ENCODE measurements at regions not wholly inside any gene's neighbourhood (a gene's known extent, or its start where the extent isn't known, plus 50 kb on each side); places are given as distances from the start of the nearest gene placed in this dataset.

GRCh38 chr11:15873501-15873900 is 482.8 kb downstream of the SOX6 start:
- ATAC-seq (ENCODE audit: poor library complexity) = no peak
- ChIA-PET CTCF (no interaction called here), POLR2A (no interaction called here)
- H3K27me3 Mint-ChIP-seq = no peaks in the 10 kb centered on the region
- no peaks in the 10 kb centered on the region for H3K9me3 Mint-ChIP-seq
- Histone ChIP-seq H3K4me1 (ENCODE audit: insufficient read depth, low read length) (no peaks in the 10 kb centered on the region), H3K36me3 (ENCODE audit: insufficient read depth, low read length) (no peaks in the 10 kb centered on the region), H3K9me3 (ENCODE audit: control insufficient read depth in 1 of 2, insufficient read depth in 1 of 2, low read length in 2 of 2) (no peaks in the 10 kb centered on the region), H3K4me3 (ENCODE audit: low read length) (no peak overlapping the region), H3K27ac (ENCODE audit: low read depth in 1 of 2, low read length in 2 of 2) (no peak overlapping the region), H3K27me3 (ENCODE audit: control insufficient read depth in 1 of 2, insufficient read depth in 2 of 2, low read length in 2 of 2) (no peaks in the 10 kb centered on the region)
- H3K36me3 Mint-ChIP-seq (ENCODE audit: low read depth) = no peaks in the 10 kb centered on the region
- no peak for DNase-seq
- intact Hi-C loops (cut with DNase I, micrococcal nuclease) = no loop called here
- no peak for TF ChIP-seq CTCF (IDR thresholded peaks at IDR 0.05)
- no peak overlapping the region for H3K27ac Mint-ChIP-seq
- no peaks in the 10 kb centered on the region for H3K4me1 Mint-ChIP-seq (ENCODE audit: low read depth)
- no peak overlapping the region for H3K4me3 Mint-ChIP-seq

GRCh38 chr11:15874704-15875103 is 481.6 kb downstream of the SOX6 start:
- Mint-ChIP-seq H3K36me3 (ENCODE audit: low read depth) (no peaks in the 10 kb centered on the region), H3K9me3 (no peaks in the 10 kb centered on the region)

GRCh38 chr11:15875393-15875792 is 481.0 kb downstream of the SOX6 start:
- no peaks in the 10 kb centered on the region for H3K9me3 ChIP-seq (ENCODE audit: control insufficient read depth in 1 of 2, insufficient read depth in 1 of 2, low read length in 2 of 2)
- Mint-ChIP-seq H3K36me3 (ENCODE audit: low read depth) (no peaks in the 10 kb centered on the region), H3K4me3 (no peak overlapping the region), H3K27me3 (no peaks in the 10 kb centered on the region), H3K27ac (no peak overlapping the region), H3K4me1 (ENCODE audit: low read depth) (no peaks in the 10 kb centered on the region), H3K9me3 (no peaks in the 10 kb centered on the region)
- H3K36me3 ChIP-seq (ENCODE audit: insufficient read depth, low read length) = no peaks in the 10 kb centered on the region
- H3K4me3 ChIP-seq (ENCODE audit: low read length) = no peak overlapping the region
- ChIA-PET CTCF (no interaction called here), POLR2A (no interaction called here)
- DNase-seq (no peak), ATAC-seq (ENCODE audit: poor library complexity) (no peak)
- H3K4me1 ChIP-seq (ENCODE audit: insufficient read depth, low read length) = no peaks in the 10 kb centered on the region
- H3K27me3 ChIP-seq (ENCODE audit: control insufficient read depth in 1 of 2, insufficient read depth in 2 of 2, low read length in 2 of 2) = no peaks in the 10 kb centered on the region
- no peak for TF ChIP-seq CTCF (IDR thresholded peaks at IDR 0.05)
- no peak overlapping the region for H3K27ac ChIP-seq (ENCODE audit: low read depth in 1 of 2, low read length in 2 of 2)
- intact Hi-C loops (cut with DNase I, micrococcal nuclease) = no loop called here

More at GRCh38 chr11:15874704-15875103, 481.6 kb downstream of the SOX6 start:
- ATAC-seq (ENCODE audit: poor library complexity) = no peak
- no peak overlapping the region for H3K4me3 Mint-ChIP-seq
- Histone ChIP-seq H3K27ac (ENCODE audit: low read depth in 1 of 2, low read length in 2 of 2) (no peak overlapping the region), H3K36me3 (ENCODE audit: insufficient read depth, low read length) (no peaks in the 10 kb centered on the region), H3K4me3 (ENCODE audit: low read length) (no peak overlapping the region), H3K27me3 (ENCODE audit: control insufficient read depth in 1 of 2, insufficient read depth in 2 of 2, low read length in 2 of 2) (no peaks in the 10 kb centered on the region), H3K4me1 (ENCODE audit: insufficient read depth, low read length) (no peaks in the 10 kb centered on the region), H3K9me3 (ENCODE audit: control insufficient read depth in 1 of 2, insufficient read depth in 1 of 2, low read length in 2 of 2) (no peaks in the 10 kb centered on the region)
- H3K27ac Mint-ChIP-seq = no peak overlapping the region
- no peaks in the 10 kb centered on the region for H3K4me1 Mint-ChIP-seq (ENCODE audit: low read depth)
- TF ChIP-seq CTCF (IDR thresholded peaks at IDR 0.05) = no peak
- intact Hi-C loops (cut with DNase I, micrococcal nuclease) = no loop called here
- no peak for DNase-seq
- H3K27me3 Mint-ChIP-seq = no peaks in the 10 kb centered on the region
- CTCF ChIA-PET = no interaction called here
- POLR2A ChIA-PET = no interaction called here
